Lower leg skin (tissue), 3 donors: ENCODE measurements at regions not wholly inside any gene's neighbourhood (a gene's known extent, or its start where the extent isn't known, plus 50 kb on each side); places are given as distances from the start of the nearest gene placed in this dataset.

Experiments
- CTCF ChIP-seq, 3 donors: fragments of 450-650 bp; IDR thresholded peaks; one replicate each; pipeline ENCODE4 v1.5.1; 2016; ENCODE audit warnings: antibody characterized with exemption in 3 of 3, mild to moderate bottlenecking in 3 of 3, moderate library complexity in 2 of 3
- POLR2A ChIP-seq, 2 donors: fragments of 450-650 bp; IDR thresholded peaks; one replicate each; pipeline ENCODE4 v1.6.1; 2016 to 2017; ENCODE audit warnings: antibody characterized with exemption in 2 of 2, mild to moderate bottlenecking in 1 of 2, moderate library complexity in 1 of 2

GRCh38 chr7:41098846-41099245 lies 604.0 kb downstream of the INHBA start:
- TF ChIP-seq POLR2A (IDR thresholded peaks at IDR 0.05) (no peak), CTCF (IDR thresholded peaks at IDR 0.05) (no peak)
